Right renal cortex interstitium (tissue), 3 donors: ENCODE measurements at regions not wholly inside any gene's neighbourhood (a gene's known extent, or its start where the extent isn't known, plus 50 kb on each side); places are given as distances from the start of the nearest gene placed in this dataset.

Experiments
- DNase-seq, 3 donors: peaks; one replicate each; pipeline ENCODE4 v3.0.0-alpha.2; 2013; ENCODE audit warnings: low read depth in 3 of 3, low spot score in 2 of 3

GRCh38 chr10:31647861-31648260 lies 280.8 kb downstream of the ARHGAP12 start:
- DNase-seq, result no peak

- DNase-seq, result no peak
Measured at GRCh38 chr10:31646519-31646918, 282.1 kb downstream of the ARHGAP12 start.

DNA sequence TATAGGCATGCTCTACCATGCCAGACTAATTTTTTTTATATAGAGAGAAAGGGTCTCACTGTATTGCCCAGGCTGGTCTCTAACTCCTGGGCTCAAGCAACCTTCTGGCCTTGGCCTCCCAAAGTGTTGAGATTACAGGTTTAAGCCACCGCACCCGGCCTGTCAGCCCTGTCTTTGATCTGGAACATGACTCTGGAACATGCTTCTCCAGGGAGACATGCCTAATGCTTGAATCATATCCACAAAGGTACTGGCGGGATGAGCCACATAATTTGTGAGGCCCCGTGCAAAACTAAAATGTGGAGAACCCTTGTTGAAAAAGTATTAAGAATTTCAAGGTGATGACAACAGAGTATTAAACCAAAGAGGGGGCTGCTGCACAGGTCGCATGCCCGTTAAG lies 282.8 kb downstream of the ARHGAP12 start:
- DNase-seq, result no peak

DNA sequence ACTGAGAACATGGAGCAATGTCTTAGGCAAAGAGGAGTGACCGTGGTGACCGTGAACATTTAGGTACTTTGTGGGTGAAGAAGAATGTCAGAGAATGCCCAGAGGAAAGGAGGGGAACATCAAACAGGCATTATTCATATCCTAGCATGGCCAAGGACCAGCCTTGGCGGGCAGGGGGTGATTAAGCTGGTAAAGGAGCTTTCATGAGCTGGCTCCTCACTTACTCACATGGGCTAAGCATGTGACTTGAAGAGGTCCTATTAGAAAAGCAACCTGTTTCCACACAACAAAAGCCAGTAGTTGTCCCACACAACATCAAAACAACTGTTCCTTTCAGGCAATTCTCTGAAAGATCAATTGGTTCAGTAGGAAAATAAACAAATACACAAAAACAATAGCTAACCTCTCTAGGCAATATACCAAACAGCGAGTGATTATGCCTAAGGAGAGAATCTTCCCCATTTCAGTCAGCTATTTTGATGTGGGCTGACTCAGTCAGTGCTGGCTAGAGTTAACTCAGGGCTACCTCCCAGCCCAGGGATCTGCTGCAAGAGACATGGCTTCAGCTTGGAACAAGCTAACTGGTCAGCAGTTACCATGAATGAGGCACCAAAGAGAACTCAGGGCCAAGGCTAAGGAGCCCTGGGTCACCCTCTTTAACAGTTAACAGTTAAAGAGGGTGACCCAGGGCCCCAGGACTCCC lies 283.5 kb downstream of the ARHGAP12 start:
- DNase-seq, result no peak

DNA sequence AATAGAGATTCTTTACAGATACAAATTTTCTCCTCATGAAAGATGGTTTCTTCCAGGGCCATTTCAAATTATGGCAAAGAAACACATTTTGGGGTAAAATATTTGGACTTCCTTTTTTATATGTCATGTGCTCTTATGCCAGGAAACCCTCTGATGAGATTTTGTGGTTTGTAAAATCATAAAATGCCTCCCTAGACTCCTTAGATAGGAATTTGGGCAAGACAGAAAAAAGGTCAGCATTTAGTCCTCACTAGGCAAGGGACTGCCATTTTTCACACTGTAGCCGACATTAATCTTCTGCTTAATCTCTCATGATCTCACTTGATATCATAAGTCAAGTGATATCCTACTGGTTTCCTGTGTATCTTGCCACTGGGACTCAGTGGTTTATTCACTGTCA lies 286.4 kb downstream of the ARHGAP12 start:
- no peak for DNase-seq

DNA sequence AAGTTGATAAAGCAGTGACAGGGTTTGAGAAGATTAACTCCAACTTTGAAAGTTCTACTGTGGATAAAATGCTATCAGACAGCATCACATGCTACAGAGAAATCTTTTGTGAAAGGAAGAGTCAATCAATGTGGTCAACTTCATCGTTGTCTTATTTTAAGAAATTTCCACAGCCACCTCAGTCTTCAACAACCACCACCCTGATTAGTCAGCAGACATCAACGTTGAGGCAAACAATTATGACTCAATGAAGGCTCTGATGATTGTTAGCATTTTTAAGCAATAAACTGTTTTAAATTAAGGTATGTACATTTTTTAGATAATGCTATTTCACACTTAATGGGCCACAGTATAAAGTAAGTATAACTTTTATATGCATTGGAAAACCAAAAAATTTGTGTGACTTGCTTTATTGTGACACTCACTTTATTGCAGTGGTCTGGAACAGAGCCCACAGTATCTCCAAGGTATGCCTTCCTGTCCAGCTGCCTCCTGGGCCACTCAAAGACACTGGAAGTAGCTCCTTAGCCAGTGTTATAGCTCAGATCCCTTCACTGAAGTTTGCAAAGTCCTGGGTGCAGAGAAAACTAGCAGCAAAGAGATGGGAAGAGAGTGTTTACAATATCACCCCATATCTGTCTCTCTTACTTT lies 293.1 kb downstream of the ARHGAP12 start:
- DNase-seq, result no peak

- DNase-seq, result no peak
Measured at GRCh38 chr10:31635009-31635408, 293.6 kb downstream of the ARHGAP12 start.

DNA sequence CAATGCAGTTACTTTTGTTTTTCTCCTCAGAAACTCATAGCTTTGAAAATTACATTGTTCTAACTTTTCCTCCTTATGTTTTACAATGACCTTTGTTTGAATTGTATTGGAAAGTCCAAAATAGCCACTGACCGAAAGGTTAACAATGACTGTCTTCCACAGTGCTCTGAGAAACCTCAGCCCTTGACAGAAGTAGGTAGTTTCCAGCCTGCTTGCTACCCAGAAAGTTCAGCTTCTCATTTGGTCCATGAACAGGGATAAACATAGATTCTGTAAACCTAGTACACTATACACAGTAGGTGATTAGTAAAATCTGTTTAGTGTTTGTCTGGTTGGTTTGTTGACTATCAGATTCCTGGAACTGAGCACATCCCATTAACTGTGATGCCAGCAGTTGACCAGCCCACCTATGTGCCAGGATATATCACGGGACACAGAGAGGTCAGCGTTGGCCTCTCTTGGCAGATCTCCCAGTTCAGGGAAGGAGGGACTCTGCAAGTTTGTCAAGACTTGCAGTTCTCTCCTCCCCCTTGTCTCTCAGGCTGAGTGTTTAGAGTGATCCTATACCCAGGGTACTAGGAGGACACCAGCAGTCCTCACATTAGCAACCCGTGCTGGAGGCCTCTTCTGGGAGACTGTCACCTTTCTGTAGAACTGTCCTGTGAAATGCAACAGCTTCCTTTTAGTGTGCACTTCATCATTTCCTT lies 297.6 kb downstream of the ARHGAP12 start:
- DNase-seq, result no peak

DNA sequence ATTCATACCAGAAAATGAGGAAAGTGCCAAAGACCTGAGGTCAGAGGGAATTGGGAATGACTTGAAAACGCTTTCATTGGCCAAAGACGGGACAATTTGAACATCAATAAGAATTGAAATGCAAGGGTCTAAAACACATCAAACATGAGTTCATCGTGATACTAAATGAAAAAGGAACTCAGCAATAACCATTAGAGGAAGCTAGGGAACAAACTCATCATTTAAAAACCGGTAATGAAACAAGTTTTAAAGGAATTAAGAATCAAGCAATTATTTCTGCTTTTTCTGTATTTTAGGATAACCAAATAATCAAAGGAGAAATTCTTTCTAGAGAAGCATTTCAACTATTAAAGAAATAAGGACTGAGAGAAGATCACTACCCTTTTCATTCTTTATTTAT lies 303.1 kb downstream of the ARHGAP12 start:
- DNase-seq, result no peak

DNA sequence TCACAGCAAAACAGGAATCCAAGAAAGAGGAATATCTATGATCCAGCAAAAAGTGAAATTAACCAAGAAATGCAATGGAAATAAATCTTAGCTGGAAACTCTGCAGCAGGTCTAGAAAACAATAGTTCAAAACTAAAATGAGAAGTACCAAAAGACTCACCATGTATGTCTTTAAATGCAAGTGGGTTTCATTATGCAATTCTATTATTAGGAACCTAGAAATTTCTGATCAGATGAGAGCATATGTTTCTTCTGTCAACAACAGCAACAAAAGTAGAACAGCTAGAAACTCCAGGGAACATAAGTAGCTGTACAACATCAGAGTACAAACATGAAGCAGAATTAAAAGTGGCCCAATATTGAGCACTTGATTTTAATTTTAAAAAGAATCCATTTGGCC lies 304.0 kb downstream of the ARHGAP12 start:
- DNase-seq, result no peak

- DNase-seq, result no peak
Measured at GRCh38 chr10:31623947-31624346, 304.7 kb downstream of the ARHGAP12 start.

- no peak for DNase-seq
Measured at GRCh38 chr10:31623466-31623865, 304.4 kb downstream of the ZEB1 start.

DNA sequence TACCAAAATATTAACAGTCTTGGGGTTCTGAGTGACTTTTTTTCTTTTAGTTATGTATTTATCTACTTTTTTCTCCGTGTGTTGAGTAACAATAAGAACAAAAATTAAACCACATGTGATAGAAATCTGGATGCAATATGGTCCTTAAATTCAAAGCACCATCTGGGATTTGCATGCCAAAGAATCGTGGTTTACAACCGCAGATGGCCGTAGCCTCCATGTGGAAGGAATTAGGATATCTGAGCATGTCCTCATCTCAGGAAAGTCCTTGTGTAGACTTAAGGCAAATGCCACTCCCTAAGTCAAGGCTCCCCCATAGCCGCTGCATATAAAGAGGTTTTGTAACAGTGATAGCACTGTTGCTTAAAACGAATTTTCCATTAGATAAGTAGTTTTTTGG lies 304.0 kb downstream of the ZEB1 start:
- no peak for DNase-seq

GRCh38 chr10:31621733-31622132 lies 302.7 kb downstream of the ZEB1 start:
- no peak for DNase-seq

DNA sequence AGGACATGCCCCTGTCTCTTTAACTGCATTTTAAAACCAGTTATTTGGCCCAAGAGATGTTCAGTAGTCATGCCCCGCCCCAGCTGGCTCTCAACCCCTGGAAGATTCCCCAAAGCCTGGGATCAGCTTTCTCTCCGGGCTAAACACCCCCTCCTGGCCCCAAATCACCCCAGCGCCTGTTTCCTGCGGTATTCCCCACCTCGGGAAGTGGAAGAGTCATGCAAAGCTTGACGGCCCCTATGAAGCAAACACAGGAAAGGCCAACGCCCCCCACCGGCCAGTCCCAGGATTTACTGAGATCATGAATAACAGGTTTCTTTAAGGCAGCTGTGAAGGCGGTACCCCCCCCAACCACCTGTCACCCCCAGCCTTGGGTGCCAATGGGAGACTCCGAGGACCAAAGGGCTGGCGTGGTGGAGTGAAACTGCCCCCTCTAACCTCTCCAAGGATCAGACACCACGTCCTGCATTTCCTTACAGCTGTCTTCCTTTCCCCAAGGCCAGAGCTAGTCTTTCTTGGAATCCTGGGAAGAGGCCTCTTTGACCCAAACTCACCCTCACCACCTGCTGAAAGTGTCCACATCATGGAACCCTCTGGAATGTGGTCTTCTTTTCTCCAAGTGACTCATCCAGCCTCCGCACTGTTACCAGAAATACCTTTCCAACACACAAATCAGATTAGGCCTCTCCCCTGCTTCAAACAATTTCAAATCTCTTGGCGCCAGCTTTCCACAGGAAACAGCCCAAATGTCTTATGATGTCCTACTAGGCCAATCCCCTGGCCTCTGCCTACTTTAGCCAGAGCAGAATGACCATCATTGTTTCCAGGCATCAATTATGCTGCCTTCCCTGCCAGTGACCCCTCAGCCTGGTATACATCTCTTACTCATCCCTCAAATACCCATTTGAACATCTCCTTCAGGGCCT lies 301.5 kb downstream of the ZEB1 start:
- no peak for DNase-seq

DNA sequence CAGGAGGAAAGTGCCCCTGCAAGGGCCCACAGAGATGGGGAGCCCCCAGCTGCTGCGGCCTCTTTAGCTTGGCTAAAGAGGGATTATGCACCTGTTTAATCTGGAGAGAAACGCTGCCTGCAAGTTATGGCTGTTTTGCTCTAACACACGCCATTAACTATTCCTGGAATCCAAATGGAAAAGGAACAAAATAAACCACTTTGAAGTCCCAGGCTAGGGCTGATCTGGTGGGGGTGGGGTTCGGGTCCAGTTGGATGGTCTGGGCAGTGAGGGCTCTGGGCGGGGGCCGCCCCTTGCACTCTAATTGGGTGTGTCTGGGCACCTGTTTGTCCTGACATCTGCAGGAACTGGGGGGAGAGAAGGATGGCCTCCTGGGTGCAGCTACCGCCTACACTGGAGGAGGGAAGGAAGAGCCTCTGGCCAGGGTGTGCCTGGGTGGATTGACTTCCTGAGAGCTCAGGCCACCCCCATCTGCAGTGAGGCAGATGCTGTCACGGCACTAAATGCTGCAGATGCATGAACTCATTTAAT lies 300.6 kb downstream of the ZEB1 start:
- DNase-seq, result no peak

- DNase-seq, result no peak
Measured at GRCh38 chr10:31618541-31619291, 299.7 kb downstream of the ZEB1 start.

GRCh38 chr10:31617757-31618156 lies 298.7 kb downstream of the ZEB1 start:
- DNase-seq, result no peak

DNA sequence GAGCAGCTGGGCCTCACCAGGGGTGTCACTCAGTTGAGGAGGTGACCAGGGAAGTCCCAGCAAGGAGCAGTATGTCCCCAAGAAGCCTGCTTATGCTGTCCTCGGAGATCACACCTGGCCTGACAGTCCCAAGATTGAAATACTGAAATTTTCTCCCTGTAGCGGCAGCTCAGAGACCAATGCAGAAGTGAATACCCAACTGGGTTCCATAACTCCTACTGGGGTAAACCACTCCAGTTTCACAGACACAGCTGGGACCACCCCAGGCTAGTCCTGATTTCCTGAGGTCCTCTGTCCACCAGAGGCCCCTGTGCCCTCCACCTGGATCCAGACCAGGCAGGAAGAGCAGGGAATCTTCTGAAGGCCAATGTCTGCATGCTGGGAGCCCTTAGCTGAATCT lies 298.1 kb downstream of the ZEB1 start:
- DNase-seq, result no peak

DNA sequence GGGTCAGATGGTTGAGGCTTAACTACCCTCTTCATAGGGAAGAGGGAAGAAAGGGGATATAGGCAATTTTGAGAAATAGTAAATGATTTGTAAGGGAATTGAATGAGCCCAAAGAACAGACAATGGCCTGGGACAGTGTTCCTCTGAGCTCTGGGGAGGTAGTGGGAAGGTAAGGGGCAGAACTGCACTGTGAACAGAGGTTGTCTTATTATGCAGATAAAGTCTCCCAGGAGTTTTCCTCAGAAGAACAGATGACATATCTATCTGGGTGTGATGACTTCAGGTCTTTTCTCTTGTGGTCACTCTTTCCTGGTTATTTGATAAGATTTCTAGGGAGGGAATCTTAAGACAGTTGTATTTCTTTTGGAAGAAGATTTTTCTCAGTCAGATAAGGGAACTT lies 296.1 kb downstream of the ZEB1 start:
- DNase-seq, result no peak
